HG02678 (cell line): ENCODE measurements at regions not wholly inside any gene's neighbourhood (a gene's known extent, or its start where the extent isn't known, plus 50 kb on each side); places are given as distances from the start of the nearest gene placed in this dataset.
"Not testable (repeated sequence)": the region's sequence is repeated elsewhere in the genome, so short reads cannot be mapped to it uniquely, and the experiment has no call there.

Source experiments
- ATAC-seq: cut with Tn5 transposase; IDR thresholded peaks from one replicate; pipeline ENCODE4 v1.9.1; 2021; ENCODE audit warnings: mild to moderate bottlenecking, moderate library complexity; ENCODE audit not compliant: unreplicated experiment

DNA sequence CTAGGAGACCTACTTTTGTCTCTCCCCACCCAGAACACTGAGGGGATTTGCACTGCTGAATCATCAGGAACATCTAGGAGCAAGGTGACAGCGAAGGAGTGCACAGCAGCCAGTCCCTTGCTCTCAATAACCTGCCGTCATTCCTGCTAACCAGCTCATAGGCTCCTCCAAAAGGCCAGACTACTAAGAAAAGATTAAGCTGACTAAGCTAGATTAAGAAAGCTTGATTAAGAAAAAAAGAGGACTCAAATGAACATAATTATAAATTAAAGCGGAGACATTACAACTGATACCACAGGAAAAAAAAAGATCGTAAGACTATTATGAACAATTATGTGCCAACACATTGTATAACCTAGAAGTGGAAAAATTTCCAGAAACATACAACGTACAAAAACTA, 1254.8 kb upstream of the CHAC2 start:
- ATAC-seq = no peak

- ATAC-seq = no peak
Observed at GRCh38 chr2:52510432-52510831, 1257.2 kb upstream of the CHAC2 start.

- ATAC-seq = no peak
Observed at GRCh38 chr2:52502476-52502860, 1265.1 kb upstream of the CHAC2 start.

DNA sequence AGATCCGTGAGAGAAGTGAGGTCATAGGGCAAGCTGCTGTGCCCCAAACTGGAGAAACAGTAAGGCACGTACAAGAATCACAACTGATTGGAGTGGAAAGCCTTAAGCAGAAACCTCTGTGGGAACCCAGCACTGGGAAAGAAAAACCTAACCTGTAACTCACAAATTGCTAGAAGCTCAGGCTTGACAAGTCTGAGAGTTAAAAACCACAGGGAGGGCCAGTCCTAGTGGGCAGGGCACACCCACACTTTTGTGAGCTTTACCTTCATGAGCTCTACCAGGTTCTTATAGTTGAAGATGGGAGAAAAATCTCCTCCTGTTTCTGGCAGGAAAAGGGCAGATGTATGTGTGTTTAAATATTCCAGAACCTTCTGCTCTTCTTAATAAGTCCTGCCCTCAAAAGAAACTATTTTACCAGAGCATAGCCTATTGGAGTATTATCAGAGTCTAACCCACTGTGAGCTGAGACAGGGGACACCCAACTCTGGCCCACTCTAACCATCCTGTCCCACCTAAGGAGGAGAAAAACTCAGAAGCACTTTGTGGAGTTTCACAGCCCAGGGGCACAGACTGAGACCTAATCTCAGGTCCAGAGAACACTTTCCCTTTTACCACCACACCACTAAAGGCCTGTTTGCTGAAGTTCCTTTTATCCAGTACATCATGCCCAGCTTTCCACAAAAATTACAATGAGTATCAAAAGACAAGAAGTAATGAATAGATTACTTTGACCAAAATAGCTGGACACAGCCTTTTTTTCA, 1265.7 kb upstream of the CHAC2 start:
- ATAC-seq = no peak

DNA sequence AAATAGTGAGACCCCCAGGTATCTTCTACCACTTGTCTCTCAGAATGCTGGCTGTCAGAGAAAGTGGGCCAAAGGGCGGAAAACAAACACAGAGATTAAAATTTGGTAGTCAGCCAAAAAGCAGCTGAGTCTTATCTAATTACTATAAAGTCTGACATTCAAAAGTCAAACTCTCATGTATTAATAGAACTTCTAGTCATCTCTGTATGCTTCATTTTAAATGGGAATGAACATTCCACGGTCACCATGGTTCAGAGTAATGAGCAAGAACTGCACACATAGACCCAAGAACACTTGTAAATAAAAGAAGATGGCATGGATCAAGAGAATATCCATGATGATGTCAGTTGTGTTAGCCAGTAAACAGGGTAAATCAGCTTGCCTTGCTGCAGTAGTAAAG, 1267.0 kb upstream of the CHAC2 start:
- ATAC-seq = no peak

GRCh38 chr2:52498077-52498750, 1269.4 kb upstream of the CHAC2 start:
- no peak for ATAC-seq

- no peak for ATAC-seq
Observed at GRCh38 chr2:52495816-52496215, 1271.8 kb upstream of the CHAC2 start.

- no peak for ATAC-seq
Observed at GRCh38 chr2:52477166-52477565, 1290.4 kb upstream of the CHAC2 start.

GRCh38 chr2:52475590-52475989, 1292.0 kb upstream of the CHAC2 start:
- ATAC-seq = no peak

DNA sequence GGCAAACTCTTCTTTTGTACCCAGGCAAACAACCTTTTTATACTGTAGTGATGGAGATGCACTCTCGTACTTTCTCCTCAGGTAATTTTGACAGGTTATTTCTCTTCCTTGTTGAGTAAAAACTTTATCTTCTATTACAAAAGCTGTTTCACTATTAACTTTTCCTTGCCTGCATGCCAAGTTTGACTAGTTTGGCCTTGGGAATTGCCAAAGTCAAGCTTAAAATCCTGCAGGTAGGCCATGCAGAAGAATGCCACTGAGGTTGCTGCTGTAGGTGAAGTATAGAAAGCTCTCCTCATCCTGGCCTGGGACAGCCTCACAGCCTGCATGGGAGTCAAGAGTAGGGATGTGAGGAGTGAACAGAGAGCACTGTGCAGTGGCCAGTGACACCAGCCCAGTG, 1293.5 kb upstream of the CHAC2 start:
- no peak for ATAC-seq

DNA sequence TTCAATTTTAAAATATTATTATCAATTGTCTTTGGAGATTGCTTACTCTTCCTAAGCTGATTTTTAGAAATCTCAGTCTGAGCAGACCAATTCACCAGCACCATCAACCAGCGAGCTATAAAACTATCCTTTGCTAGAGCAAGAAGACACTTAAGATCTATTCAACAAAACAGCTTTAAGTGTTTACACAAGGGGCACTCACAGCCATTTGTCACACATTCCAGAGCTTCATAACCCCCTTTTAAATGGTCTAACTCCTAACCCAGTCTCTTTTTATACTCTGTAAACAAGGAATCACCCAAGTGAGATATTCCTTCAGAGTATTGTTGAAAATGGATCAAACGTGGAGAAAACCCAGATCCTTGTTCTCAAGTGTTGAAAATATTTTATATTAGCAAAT, 1294.1 kb upstream of the CHAC2 start:
- no peak for ATAC-seq

DNA sequence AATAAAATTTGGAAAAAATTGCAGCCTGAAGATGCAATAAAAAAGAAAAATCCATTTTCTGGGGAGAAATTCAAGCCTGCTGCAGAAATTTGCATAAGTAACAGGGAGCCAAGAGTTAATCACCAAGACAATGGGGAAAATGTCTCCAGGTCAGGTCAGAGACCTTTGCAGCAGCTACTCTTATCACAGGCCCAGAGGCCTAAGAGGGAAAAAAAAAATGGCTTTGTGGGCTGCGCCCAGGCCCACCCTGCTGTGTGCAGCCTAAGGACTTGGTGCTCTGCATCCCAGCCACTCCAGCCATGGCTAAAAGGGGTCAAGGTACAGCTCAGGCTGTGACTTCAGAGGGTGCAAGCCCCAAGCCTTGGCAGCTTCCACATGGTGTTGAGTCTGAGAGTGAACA, 1297.1 kb upstream of the CHAC2 start:
- not testable (repeated sequence) for ATAC-seq

DNA sequence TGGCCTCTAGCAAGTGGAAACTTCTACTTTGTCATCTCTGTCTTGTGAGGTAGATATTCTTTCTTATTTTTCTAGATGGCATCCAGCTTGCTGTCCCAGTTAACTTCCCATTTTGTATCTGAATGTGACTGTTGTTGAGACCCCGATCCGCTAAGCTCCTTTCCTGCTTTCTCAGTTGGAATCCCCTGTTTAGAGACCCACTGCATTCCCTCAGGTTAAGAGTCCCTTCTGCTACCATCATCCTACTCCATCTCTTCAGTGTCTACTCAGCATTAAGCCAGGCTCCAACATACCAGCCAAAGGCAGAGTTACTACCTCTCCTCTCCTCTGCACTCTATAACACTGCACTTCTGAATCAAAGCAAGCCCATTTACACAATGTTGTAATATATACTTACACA, 1300.4 kb upstream of the CHAC2 start:
- ATAC-seq = no peak

DNA sequence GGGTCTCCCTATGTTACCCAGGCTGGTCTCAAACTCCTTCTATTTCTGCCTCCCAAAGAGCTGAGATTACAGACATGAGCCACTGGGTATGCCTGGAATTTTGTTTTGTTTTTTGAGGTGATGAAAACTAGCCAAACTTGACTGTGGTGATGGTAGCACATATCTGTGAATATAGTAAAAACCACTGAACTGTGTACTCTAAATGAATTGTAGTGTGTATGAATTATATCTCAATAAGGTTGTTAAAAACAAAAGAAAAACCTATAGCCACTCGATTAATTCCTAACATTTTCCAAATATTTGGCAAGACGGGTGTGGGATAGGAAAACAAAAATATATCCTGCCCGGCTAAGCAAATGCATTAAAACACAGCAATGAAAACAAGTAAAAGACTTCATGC, 1302.3 kb upstream of the CHAC2 start:
- ATAC-seq = no peak

GRCh38 chr2:52463457-52463856, 1304.1 kb upstream of the CHAC2 start:
- ATAC-seq = no peak

GRCh38 chr2:52456561-52457377, 1310.8 kb upstream of the CHAC2 start:
- no peak for ATAC-seq

- no peak for ATAC-seq
Observed at GRCh38 chr2:52454962-52455361, 1312.6 kb upstream of the CHAC2 start.

DNA sequence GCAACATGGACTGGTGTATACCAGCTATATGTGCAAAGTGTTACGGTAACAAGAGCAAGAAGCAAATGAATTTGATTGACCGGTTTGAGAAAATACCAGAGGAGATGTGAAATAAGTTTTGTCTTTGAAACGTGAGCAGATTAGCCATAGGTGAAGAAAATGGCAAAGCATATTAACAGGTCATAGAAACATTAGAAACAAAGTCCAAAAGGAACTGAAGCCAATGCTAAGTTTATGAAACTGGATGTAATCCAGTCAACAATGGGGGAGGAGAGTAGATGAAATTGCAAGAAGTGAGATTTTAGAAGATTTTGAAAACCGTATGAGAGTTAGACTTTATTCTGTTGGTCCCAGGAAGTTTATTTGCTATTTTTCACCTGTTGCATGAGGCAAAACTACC, 1315.4 kb upstream of the CHAC2 start:
- no peak for ATAC-seq

- no peak for ATAC-seq
Observed at GRCh38 chr2:52445686-52446085, 1321.9 kb upstream of the CHAC2 start.

DNA sequence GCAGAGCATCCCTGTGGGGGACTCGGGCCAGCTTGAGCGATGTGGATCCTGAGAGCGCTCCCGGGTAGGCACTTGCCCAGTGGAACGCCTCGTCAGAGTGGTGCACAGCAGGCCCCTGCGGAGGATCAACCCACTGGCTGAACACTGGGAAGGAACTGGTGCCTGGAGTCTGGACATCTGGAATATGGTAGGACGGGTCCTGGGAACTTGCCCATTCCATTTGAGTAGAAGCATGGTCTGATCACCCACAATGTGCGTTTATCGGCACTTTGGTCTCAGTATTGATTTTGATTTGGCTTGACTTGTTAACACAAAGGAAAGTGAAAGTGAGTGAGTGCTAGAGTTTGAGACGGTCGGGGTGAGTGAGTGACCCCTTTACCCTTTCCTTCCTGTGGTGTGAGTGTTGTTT, 1336.2 kb upstream of the CHAC2 start:
- no peak for ATAC-seq

- no peak for ATAC-seq
Observed at GRCh38 chr2:52429740-52430139, 1337.9 kb upstream of the CHAC2 start.

GRCh38 chr2:52429171-52429570, 1338.4 kb upstream of the CHAC2 start:
- ATAC-seq = no peak
